ENCODE measurements at regions not wholly inside any gene's neighbourhood (a gene's known extent, or its start where the extent isn't known, plus 50 kb on each side); places are given as distances from the start of the nearest gene placed in this dataset.
A peak's percentile ranks its signal among the peaks of the same experiment; 100 is the strongest.

DNA sequence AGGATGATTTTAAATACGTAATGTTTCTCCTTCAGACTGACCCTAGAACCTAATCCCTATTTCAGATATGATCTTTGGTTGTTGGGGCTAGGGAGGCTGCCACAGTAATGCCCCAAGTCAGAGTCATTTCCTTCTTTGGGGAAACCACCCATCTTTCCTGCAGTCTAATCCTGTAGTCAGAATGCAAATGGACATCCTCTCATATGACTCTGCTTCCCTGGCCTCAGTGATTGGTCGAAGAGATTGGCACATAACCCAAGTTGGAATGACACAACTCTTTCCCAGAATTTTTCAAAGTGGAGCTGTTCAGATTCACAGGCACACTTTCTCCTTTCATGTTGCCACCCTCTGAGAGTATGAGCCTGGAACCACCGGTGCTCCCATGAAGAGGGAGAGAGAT, 58.8 kb upstream of the ZNF644 start:
- no peak overlapping the region for H3K4me3 Mint-ChIP-seq
- ATAC-seq, result peak; percentile 31
- no peak overlapping the region for H3K27ac Mint-ChIP-seq
- no peak for DNase-seq
- H3K9me3 Mint-ChIP-seq, result peaks cover 0 to 7% of the 10 kb centered on the region in 2 donors
- no peaks in the 10 kb centered on the region for H3K4me1 Mint-ChIP-seq
- H3K27me3 Mint-ChIP-seq, result no peaks in the 10 kb centered on the region

DNA sequence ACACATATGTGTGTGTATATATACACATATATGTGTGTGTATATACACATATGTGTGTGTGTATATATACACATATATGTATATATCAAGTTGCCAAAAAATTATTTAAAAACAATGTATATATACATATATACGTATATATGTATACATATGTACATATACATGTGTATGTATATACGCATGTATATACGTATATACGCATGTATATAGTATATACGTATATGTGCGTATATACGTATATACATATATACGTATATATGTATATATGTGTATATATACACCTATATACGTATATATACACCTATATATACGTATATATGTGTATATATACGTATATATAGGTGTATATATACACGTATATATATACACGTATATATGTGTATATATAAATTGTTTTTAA, 57.0 kb upstream of the ZNF644 start:
- Mint-ChIP-seq H3K4me3 (no peak overlapping the region), H3K9me3 (no peaks in the 10 kb centered on the region), H3K4me1 (no peaks in the 10 kb centered on the region), H3K27ac (no peak overlapping the region), H3K27me3 (no peaks in the 10 kb centered on the region)
- DNase-seq (no peak), ATAC-seq (no peak)

DNA sequence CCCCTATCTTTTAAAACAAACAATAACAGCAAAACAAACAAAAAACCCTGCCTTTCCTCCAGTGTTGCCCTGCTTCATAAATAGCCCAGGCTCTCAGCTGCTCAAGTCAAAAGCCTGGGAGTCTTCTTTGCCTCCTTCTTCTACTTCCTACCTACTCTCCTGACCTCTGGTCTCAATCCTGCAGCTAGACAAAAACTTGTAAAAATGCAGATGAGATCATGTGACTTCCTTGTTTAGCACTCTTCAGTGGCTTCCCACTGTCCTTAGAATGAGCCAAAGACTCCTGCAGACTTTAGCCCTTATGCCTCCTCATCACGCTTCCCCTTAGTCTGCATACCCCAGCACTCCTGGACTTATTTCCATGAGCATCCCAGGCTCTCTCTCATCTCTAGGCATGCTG, 55.0 kb upstream of the ZNF644 start:
- no peaks in the 10 kb centered on the region for H3K27me3 Mint-ChIP-seq
- no peak for DNase-seq
- no peaks in the 10 kb centered on the region for H3K9me3 Mint-ChIP-seq
- no peak for ATAC-seq
- H3K27ac Mint-ChIP-seq, result peak overlapping the region in 1 of 2 donors; percentile 1
- H3K4me1 Mint-ChIP-seq, result no peaks in the 10 kb centered on the region
- H3K4me3 Mint-ChIP-seq, result no peak overlapping the region

DNA sequence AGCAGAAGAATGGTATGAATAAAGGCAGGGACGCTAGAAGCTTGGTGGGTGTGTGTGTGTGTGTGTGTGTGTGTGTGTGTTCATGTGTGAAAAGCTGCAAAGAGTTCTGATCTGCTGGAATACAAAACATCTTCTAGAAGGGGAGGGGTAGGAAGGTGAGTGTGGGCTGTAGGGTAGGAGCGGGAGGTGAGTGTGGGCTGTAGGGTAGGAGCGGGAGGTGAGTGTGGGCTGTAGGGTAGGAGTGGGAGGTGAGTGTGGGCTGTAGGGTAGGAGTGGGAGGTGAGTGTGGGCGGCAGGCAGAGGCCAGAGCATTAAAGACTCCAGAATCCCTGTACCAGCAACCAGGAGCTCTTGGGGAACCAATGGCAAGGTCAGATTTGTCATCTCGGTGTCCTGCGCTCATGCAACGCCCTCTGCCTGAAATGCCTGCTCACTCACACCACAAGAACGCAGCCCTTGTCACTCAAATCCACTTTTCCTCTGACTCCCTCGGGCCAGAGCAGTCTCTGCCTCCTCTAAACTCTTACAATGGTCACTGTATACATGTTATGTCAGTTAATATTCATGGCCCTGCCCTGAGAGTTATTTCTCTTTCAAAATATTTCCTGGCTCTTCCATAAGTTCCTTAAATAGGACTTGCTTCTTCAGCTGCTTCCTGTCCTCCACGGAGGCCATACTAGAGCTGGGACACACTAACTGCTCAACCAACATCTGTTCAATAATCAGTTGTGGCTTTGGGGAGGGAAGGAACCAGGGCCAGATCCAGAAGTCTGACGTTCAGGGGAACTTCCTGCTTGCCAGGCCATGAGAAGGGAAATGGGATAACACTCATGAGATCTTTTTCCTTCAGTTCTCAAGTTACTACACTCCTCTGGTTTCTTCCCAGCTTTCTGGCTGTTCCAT, 53.6 kb upstream of the ZNF644 start:
- ATAC-seq (no peak), DNase-seq (no peak)
- H3K27ac Mint-ChIP-seq, result no peak overlapping the region
- no peaks in the 10 kb centered on the region for H3K27me3 Mint-ChIP-seq
- no peaks in the 10 kb centered on the region for H3K4me1 Mint-ChIP-seq
- H3K9me3 Mint-ChIP-seq, result no peaks in the 10 kb centered on the region
- H3K4me3 Mint-ChIP-seq, result no peak overlapping the region

DNA sequence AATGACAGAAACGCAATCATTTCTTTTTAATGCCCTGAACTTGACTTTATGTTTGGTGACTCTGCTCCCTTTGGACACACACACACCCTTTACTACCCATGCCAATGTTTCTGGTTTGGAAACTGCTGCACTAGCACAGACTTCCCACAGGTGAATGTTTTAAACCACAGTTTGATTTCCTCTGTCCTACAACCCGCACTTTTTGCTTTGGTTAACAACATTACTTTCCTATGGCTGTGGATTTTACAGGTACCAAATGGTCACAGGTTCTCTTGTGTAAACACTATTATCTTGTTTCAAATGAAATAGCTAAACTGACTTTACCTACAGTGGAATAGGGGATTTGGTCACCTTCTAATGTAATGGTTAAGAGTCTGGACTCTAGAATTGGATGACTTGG, 51.5 kb upstream of the ZNF644 start:
- H3K9me3 Mint-ChIP-seq, result no peaks in the 10 kb centered on the region
- H3K27me3 Mint-ChIP-seq, result no peaks in the 10 kb centered on the region
- H3K27ac Mint-ChIP-seq, result no peak overlapping the region
- no peak overlapping the region for H3K4me3 Mint-ChIP-seq
- ATAC-seq (no peak), DNase-seq (no peak)
- H3K4me1 Mint-ChIP-seq, result no peaks in the 10 kb centered on the region

DNA sequence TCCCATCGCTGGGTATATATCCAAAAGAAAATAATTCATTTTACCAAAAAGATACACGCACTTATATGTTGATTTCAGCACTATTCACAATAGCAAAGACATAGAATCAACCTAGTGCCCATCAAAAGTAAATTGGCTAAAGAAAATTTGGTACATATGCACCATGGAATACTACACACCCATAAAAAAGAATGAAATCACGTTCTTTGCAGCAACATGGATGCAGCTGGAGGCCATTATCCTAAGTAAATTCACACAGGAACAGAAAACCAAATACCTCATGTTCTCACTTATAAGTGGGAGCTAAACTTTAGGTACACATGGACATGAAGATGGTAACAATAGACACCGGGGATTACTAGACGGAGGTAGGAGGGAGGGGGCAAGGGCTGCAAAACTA, 50.0 kb upstream of the ZNF644 start:
- DNase-seq (no peak), ATAC-seq (no peak)
- no peak overlapping the region for H3K27ac Mint-ChIP-seq
- no peaks in the 10 kb centered on the region for H3K9me3 Mint-ChIP-seq
- H3K4me1 Mint-ChIP-seq, result no peaks in the 10 kb centered on the region
- H3K27me3 Mint-ChIP-seq, result no peaks in the 10 kb centered on the region
- H3K4me3 Mint-ChIP-seq, result no peak overlapping the region

All from stimulated activated naive CD8-positive, alpha-beta T cell treated with anti-CD3 and anti-CD28 coated beads, Interleukin-15, amount 100 ng/mL, for 72 hours (primary cell).